AG08396 (cell line): ENCODE measurements at regions not wholly inside any gene's neighbourhood (a gene's known extent, or its start where the extent isn't known, plus 50 kb on each side); places are given as distances from the start of the nearest gene placed in this dataset.

ENCODE experiments used
- DNase-seq: peaks from one replicate; pipeline ENCODE4 v3.0.0; 2012; ENCODE audit warnings: low spot score, mixed read lengths

DNA sequence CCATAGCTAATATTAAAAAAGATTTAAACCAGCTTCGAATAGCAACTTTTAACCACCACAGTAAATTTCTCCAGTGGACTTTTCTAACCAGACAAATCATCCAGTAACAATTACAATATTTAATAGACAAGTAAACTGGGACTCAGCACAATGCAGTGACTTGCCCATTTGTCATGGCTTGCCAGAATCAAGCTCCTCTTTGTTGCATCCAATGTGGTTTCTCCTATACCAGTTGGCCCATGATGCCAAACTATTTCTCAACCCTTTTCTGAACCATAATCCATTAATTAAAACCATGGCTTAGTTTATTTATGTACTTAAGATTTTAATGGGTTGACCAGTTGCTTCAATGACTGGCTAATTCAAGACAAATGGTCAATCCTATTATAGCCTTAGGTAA lies 64.4 kb downstream of the DIO2 start:
- DNase-seq = no peak

DNA sequence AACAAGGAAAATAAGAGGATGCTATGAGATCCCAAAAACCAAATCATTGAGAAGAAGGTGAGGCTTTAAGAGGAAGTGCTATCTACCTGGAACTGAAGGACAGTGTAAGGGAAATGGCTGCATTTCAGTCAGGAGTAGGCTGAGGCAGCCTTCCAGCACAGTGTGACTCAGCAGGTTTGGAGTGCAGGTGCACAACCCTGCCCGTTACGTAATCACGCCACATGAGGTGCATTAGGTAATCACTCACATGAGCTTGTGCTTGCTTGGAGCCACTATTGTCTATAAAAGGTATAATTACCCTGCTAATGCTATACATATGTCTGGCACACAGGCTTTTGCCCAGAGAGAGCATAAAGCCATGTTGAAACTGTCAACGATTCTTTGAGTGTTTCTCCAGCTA lies 74.9 kb downstream of the DIO2 start:
- no peak for DNase-seq

DNA sequence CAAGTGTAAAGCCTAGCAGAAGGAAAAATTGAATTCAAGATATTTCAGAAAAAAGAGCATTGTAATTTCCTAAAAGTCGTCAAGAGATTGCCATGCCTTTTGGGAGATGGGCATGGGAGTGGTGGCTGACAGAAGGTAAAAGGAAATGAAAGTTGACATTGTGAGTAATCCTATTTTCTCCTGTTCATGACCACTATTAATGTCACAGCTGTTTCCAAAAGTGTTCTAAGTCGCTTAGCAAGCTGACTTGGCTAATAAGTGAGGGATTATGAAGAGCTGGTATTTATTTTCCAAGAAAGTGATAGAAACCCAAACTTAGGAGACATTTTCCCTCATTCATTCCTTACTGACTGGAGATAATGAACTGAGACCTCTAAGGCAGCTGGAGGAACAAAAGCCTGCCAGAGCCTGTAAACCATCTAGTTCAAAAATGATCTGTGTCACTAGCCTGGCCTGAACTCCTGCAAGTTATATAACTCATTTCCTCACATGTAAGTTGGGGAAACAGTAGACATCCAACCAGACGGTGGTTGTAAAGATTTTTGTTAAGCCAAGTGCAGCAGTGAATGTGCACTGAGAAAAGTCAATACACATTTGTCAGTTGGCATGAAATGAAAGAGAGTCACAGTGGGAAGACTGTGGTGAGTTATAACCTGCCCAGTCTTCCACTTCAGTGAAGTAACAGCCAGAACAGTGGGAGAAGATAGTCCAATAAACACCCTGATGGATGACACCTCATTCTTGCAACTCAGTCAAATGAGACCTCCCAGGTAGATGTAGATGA lies 75.8 kb downstream of the DIO2 start:
- no peak for DNase-seq

DNA sequence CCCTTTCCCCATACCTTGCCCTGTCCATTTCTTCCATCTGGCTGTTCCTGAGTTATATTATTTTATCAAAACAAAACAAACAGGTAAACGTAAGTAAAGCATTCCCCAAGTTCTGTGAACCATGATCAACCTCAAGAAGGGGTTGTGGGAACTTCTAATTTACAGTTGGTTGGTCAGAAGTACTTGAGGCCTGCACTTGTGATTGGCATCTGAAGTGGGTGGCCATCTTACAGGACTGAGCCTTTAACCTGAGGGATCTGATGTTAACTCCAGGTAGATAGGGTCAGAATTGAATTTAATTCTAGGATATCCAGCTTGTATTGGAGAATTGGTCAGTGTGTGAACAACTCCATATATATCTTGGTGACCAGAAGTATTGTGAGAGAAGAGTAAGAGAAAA lies 77.0 kb downstream of the DIO2 start:
- DNase-seq = no peak

DNA sequence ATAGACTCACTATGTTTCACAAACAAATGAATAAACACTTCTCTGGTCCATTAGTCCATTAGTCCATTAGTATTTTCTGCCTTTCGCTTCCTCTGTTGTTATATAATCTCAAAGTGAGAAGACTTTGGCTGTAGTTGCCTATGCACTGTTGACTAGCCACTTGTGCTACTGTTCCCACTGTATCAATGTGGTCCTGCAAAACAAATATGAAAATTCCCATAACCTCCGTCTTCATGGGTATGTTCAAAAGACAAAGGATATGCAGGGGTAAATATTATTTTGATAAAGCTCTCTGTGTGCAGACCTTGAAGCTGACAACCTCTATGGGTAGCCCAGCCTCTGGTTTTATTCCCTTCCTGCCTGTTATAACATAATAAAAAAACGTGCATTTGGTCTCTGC lies 77.8 kb downstream of the DIO2 start:
- no peak for DNase-seq

DNA sequence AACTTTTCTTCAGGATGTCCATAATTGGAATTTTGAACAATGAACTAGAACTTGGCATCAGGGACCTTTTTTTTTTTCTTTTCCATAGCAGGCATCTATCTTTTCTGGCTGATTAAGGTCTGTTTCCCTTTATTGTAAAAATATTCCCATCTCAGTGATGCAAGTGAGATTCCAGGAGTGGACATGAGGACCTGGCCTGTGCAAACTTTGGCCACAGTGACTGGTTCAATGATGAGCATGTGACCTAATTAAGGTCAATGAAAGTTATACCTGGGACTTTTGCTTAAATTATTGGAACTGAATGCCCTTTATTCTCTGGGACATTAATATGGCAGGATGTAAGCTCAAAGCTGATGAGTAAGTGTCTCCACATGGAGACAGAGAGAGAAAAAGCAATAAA lies 83.8 kb downstream of the DIO2 start:
- DNase-seq = no peak

DNA sequence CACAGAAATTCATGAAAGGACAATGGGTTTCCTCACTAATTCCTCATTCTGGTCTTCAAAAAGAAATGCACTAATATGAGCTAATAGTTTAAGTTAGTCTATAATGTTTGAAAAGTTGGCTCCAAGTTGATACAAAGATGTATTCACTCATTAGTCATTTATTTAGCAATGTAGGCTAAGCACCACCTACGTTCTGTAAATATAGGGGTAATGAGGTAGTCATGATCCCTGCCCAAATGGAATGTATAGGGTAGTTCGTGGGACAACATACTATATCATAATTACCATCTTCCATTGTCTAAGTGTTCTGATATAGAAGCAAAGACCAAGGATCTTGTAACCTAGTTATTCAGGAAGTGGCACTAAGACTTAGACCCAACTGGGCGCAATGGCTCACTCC lies 86.5 kb downstream of the DIO2 start:
- no peak for DNase-seq

DNA sequence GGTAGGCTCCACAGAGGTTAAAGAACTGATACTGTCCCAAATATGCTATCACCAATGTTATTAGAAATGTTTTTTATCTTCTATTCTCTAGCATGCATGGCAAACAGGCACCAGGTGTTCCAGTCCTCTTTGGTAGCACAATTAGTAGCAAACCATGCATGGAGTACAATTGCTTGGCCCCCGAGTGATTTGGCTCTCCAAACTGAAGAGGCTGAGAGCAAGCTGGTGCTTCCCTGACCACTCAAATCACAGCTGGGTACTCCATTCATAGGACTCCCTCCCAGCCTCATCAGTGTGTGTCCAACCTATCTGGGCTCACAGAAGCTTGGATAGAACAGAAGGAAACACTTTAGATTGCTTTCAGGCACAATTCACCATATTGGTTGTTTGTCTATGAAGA lies 93.4 kb downstream of the DIO2 start:
- no peak for DNase-seq

DNA sequence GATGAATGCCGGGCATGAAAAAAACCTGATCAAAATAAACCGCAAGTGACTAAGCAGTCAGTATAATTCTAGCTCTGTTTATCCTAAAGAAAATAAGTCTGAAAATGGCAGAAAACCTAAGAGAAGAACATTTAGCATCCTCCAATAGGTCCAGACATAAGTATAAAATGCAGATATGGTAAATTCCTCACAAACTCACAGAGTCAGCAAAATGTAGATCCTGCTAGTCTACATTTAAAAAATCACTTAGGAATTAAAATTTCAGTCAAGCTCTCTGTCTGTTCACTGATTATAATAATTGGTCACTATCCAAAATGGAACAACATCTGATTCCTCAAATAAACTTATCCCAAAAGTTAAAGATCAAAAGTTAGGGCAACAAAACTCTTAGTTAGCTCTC lies 95.1 kb downstream of the DIO2 start:
- no peak for DNase-seq

DNA sequence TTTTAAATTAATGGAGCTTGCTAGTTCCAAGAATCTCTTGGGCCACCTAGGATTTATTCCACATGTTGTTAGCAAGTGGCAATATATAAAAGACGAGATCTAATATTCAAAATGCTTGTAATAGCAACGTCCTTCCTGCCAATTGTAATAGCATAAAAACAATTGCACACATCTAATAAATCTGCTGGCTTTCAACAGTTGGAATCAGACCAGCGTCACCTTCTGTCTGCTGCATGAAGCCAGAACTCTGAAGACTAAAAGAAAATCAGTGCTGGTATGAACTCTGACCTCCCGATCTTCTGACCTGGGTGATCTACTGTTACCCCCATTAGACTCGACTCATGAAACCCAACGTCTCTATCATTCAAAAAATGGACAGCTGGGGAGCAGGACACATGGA lies 100.6 kb downstream of the DIO2 start:
- DNase-seq = no peak

DNA sequence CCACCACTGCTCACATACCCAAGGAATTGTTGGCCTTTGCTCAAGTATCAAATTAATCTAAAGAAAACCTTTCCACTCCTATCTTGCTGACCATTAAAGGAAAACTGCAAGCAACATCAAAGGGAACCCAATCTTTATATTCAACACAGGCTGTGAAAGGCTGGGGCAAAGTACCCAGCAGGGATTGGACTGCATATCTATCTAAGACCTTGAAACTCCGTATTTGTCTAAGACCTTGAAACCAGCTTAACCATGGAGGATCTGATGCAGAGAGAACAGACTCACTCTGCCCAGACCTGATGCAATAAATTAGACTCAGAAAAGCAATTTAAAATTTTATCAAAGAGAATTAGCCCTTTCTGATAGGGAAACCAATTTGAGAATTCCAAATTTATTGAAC lies 102.2 kb downstream of the DIO2 start:
- no peak for DNase-seq

DNA sequence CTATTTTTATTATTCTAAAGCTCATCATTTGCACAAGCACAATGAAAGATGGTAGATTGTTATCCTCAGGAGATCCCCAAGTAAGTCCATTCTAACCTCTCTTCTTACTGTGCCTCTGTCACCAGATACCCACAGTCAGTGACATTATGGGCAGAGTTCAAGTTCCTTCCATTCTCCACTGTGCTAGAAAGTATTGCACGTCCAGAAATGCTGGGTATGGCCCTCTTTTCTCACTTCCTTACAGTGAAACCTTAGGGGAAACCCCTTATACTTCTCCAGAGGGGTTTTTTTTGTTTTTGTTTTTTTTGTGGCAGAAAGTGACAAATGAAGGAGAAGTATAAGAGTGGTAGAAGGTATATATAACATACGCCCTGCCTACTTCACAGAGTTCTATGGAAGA lies 102.9 kb downstream of the DIO2 start:
- no peak for DNase-seq

DNA sequence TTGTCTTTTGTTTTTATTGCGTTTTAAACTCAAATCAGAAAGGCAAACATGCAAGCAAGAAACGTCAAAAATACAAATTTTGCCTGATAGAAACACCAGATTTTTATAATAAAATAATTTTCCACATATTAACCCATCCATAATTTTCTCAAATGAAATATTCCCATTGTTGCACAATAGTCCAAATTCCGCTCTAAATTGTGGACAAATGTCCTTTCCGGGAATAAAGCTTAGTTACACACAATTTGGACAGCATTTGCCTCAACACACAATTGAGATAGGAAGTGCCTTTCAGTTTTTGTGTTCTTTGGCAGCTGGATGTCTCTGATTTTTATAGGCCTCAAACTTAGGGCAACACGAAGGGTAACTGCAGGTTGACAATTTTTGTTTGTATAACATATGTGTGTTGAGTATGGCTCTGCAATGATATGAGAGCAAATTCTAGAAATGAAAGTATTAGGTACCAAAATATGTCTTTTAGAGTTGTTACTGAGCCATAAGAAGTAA lies 105.8 kb downstream of the DIO2 start:
- DNase-seq = no peak

DNA sequence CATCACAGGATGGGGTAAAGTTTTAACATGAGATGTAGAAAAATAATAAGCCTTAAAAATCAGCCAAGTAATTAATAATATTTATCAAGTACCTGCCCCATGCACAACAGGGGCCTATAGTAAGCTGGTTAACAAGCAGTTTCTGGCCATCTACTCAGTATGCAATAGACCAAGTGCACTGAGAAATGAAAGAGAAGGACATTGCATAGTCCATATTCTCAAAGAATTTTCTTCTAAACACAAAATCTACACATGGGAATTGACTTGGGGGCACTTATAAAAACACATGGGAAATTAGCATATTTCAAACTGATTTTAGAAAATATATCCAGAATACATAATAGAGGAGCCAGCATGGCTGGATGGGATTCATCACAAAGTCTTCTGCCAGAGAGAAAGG lies 109.5 kb downstream of the DIO2 start:
- DNase-seq = no peak

DNA sequence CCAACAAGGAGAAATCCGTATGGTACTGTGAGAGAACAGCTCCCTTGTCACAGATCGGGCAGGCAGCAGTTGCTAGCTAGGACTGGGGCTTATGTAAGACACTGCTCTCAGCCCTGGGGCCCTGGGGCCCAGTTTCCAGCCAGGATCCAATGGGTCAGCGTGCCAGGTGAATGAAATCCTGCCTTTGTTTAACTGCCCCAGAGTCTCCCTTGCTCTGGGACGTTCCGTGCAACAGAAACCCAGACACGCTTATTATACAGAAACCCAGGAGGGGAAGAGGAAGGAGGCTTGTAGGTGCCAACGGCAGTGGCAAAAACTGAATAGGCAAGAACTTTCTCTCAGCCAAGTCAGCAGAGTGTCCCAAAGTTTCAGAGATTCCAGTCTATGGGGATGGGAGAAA lies 110.6 kb downstream of the DIO2 start:
- no peak for DNase-seq

DNA sequence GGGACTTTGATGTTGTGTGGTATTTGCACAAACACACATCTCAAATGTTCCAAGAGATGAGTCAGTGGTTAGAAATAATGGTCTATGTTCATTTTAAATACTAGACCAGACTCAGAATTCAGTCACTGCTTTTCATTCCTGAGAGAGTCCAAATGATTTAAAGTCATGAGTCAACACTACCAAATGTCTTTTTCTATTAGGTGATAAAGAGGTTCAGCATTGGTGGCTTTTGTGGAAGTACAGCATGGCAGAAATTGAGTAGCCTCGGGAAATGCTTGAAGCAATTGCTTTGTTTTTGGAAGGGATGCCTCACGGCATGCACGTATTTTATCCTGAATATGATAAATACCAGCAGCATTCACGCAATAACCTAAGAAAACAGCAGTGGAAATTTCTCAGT lies 115.7 kb downstream of the DIO2 start:
- DNase-seq = no peak

DNA sequence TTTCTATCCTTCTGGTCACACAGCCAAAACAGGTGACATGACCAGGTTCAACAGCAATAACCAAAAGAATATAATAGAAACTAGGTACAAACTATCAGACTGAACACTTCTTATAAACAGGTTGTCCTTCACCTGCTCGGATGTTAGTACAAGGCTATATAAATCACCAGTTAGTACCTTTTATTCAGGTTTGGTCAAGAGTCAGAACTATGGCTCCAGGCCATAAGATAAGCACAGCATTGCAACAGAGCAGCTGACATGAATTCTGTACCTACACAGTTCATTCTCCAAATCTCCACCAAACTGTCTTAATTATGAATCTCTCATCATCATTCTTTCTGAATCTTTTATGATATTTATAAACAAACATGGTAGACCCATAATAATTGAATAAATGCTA lies 123.9 kb downstream of the DIO2 start:
- no peak for DNase-seq

DNA sequence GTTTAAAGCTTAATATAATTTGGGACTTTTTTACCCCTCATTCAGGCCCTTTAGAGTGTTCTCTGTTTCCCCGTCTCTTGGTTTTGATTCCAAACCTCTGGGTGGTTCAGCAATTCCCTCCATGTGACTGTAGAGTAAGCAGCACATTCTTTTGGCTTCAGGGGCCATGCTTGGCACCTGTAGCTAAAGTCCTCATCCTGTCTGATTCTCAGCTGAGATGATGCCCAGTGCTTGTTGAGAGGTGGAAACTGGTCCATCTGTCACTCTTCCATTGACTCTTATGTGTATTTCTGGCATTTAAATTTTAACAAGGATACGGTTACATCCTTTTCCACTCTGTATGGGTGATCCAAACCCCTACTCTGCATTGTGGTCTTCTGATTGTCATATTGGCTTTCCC lies 127.1 kb downstream of the DIO2 start:
- DNase-seq = no peak

DNA sequence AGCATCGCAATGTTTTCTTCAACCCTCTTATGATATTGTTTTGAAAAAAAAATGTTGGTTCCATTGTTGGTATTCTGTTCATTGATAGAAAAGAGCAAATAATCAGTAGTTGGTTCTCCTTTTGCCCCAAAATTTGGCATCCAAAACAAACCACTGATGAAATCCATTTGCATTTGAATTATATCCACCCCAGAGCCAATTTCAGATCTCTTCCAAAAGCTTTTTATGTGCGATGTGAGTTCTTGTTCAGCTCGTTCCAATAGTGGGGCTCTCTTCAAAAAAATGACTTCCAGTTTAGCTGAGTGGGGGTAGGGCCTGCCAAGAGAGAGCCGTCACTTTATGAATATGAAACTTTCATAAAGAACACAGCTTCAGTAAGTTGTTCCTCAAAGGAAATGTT lies 130.7 kb downstream of the DIO2 start:
- DNase-seq = no peak

DNA sequence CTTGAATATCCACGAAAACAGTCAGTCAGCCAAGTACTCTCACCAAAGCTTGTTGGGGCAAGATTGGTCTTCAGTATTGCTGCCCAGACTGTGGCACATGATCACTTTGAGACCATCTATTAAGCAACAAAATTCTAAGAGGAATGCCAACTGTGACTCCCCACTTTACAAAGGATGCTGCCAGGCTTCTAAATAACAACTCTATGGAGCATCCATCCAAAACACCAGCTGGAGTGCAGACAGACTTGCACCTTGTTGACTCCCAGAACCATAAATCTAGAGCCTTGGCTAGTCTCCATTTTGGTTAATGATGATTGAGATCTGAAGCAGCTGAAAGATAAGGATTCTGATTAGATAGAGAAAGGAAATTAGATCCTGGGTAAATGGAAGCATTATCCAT lies 132.8 kb downstream of the DIO2 start:
- no peak for DNase-seq

DNA sequence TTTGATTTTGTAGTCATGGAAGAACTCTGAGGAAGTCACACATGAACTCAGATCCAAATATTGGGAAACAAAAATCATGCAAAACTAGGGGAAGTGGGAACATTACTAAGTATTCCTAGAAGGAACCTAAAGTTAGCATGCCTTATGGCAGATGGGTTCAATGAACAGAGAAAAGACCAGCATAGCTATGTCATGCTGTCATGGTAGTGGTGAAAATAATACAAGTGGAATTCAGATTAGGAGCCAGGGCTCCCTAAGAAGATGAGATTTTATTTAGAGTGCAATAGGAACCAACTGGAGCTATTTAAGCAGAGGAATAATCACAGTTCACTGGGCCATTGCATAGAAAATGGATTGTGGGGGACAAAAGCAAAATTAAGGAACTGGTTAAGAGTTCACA lies 134.0 kb downstream of the DIO2 start:
- DNase-seq = no peak

DNA sequence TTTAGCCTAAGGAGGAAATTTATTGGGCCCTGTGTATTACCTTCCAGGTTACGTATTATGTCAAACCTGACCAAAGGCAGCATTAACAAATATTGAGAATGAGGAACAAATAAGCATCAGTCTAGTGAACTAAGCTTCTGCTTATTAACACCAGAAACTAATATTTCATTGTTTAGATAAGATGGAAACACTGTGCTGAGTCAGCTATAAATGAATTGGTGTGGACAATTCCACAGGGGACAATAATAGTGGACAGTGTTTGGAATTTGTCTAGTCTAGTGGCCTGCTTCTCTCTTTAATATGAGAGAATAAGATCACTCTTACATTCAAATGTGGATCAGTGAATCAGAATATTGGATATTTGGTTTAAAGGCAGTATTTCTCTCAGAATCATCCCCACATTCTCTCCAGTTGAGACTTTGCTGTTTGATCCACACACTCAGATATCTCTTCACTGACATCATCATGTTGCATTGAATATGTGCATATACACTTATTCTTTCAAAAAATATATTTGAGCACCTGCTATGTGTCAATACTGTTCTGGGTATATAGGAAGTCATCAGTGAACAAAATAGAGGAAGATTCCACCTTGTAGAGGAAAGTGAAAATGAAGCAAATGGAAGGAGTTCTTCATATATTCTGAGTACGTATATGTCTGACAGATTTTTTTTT lies 136.3 kb downstream of the DIO2 start:
- no peak for DNase-seq

DNA sequence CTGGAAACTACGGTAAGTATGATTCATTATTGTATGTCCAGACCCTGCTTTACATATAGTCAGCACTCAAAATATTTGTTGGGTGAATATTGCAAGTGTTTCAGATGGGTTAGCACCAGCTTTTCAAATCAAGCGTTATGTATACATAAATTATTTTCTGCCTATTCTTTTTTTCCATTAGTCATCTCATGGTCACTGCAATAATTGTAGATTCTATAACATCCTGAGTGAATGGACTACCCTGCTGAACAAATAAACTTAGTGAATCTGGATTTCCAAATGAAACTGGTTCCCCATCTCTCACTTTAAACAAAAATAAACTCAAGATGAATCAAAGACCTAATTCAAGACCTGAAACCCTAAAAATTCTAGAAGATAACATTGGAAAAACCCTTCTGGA lies 152.3 kb downstream of the DIO2 start:
- DNase-seq = no peak

DNA sequence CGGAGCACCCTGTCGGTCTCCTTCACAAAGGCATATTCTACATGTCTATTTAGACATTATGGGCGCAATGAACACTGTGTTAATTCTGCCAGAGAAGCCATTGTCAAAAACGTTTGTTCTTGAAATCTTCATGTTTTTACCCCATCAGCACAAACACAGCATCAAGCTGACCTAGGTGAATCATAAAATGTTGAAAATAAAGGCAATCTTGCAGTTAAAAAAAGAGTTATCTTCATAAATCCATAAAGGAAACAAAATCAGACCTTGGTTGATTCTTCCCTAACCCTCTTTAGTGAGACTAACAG lies 154.9 kb downstream of the DIO2 start:
- DNase-seq = no peak
